Ovary (tissue), 7 donors: ENCODE measurements at regions not wholly inside any gene's neighbourhood (a gene's known extent, or its start where the extent isn't known, plus 50 kb on each side); places are given as distances from the start of the nearest gene placed in this dataset.

Experiments
- DNase-seq, 5 donors: peaks; one replicate each; pipeline ENCODE4 v3.0.0-alpha.2; 2019 to 2020
- H3K27ac ChIP-seq, 2 donors: fragments of 200-600 bp; one replicate each; pipeline versions ENCODE4 v1.5.1 to v1.8.0; 2019 to 2022
- H3K27me3 ChIP-seq: fragments of 200-600 bp; one replicate; pipeline ENCODE4 v1.8.0; 2022
- H3K36me3 ChIP-seq: fragments of 200-600 bp; sonication (generic); one replicate; pipeline ENCODE4 v1.5.1; 2019
- H3K4me1 ChIP-seq: one replicate; pipeline ENCODE4 v1.8.1; 2013; ENCODE audit warnings: mild to moderate bottlenecking, moderate library complexity; ENCODE audit not compliant: insufficient read depth
- H3K4me3 ChIP-seq: fragments of 200-600 bp; sonication (generic); one replicate; pipeline ENCODE4 v1.5.1; 2017
- H3K9me3 ChIP-seq, 2 donors: fragments of 200-600 bp in 1 of 2; sonication (generic) in 1 of 2; one replicate each; pipeline versions ENCODE4 v1.5.1 to v1.8.1; 2013 to 2019; ENCODE audit warnings: mild to moderate bottlenecking in 1 of 2, moderate library complexity in 1 of 2
- EP300 ChIP-seq: sonication (generic); formaldehyde crosslinking; IDR thresholded peaks from one replicate; pipeline ENCODE4 v1.6.1; 2017; ENCODE audit warnings: antibody characterized with exemption
- POLR2A ChIP-seq: fragments of 450-650 bp; IDR thresholded peaks from one replicate; pipeline ENCODE4 v1.6.1; 2017; ENCODE audit warnings: antibody characterized with exemption, mild to moderate bottlenecking, moderate library complexity
- WGBS, 3 donors: extraction: QIAGEN DNeasy Blood & Tissue Kit in 1 of 3; methylation state at CpG; one replicate each; pipeline versions ENCODE4 v1.1.5 to v1.1.7; 2013 to 2017; 5-methylcytosine and 5-hydroxymethylcytosine counted together
- intact Hi-C, 4 donors: fragments of 100-400 bp; cut with DNase I; formaldehyde crosslinking; loops; one replicate each; pipeline versions ENCODE4 v1.11.0 to v1.15.1; 2022 to 2023
- TF ChIP-seq, protein P1 (sequence below), 3 donors: fragments of 450-650 bp in 2 of 3; fragments of 200-600 bp in 1 of 3; IDR thresholded peaks; one replicate each; pipeline versions ENCODE4 v1.5.1 to v1.8.0; 2016 to 2022; ENCODE audit warnings: antibody characterized with exemption in 3 of 3, mild to moderate bottlenecking in 1 of 3
- donor health status: DM: no; HTN: no; CAD: no; lungs with moderate emphysema.
- donor health status: DM: no; HTN: no; CAD: no.
- donor health status: Bipolar disorder and iron deficiency.
- donor health status: DM: no; HTN: no; CAD: no.
- donor health status: DM: yes; HTN: yes; CAD: no.

DNA sequence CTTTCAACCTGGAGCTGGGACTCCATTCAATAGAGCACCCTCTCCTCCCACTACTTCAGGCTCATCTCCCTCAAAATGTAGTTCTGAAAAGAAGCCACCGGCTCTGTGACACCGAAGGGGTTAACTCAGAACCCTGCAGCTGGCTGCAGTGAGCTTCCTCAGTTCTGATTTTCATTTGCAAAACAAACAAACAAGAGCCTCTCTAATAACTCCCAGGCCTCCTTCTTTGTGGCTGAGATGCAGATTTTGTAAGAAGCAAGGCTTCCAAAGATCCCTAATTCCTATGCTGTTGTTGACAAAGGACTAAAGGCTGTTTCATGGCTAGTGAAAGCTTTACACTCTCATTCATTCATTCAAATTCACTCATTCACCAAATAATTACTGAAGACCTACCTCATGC lies 333.4 kb upstream of the TBX3 start:
- TF ChIP-seq POLR2A (no peak), EP300 (no peak)
- TF ChIP-seq, protein P1, sequence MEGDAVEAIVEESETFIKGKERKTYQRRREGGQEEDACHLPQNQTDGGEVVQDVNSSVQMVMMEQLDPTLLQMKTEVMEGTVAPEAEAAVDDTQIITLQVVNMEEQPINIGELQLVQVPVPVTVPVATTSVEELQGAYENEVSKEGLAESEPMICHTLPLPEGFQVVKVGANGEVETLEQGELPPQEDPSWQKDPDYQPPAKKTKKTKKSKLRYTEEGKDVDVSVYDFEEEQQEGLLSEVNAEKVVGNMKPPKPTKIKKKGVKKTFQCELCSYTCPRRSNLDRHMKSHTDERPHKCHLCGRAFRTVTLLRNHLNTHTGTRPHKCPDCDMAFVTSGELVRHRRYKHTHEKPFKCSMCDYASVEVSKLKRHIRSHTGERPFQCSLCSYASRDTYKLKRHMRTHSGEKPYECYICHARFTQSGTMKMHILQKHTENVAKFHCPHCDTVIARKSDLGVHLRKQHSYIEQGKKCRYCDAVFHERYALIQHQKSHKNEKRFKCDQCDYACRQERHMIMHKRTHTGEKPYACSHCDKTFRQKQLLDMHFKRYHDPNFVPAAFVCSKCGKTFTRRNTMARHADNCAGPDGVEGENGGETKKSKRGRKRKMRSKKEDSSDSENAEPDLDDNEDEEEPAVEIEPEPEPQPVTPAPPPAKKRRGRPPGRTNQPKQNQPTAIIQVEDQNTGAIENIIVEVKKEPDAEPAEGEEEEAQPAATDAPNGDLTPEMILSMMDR (IDR thresholded peaks at IDR 0.05), result no peak
- Histone ChIP-seq H3K4me1 (peaks cover 7% of the 10 kb centered on the region), H3K36me3 (no peaks in the 10 kb centered on the region), H3K9me3 (no peaks in the 10 kb centered on the region), H3K27ac (no peak overlapping the region), H3K27me3 (no peaks in the 10 kb centered on the region), H3K4me3 (no peak overlapping the region)
- no peak for DNase-seq
- intact Hi-C loops, result no loop called here
- WGBS, 3 donors, result 77 to 79% (median 77%) methylated on average over 2 of the region's 2 CpGs

DNA sequence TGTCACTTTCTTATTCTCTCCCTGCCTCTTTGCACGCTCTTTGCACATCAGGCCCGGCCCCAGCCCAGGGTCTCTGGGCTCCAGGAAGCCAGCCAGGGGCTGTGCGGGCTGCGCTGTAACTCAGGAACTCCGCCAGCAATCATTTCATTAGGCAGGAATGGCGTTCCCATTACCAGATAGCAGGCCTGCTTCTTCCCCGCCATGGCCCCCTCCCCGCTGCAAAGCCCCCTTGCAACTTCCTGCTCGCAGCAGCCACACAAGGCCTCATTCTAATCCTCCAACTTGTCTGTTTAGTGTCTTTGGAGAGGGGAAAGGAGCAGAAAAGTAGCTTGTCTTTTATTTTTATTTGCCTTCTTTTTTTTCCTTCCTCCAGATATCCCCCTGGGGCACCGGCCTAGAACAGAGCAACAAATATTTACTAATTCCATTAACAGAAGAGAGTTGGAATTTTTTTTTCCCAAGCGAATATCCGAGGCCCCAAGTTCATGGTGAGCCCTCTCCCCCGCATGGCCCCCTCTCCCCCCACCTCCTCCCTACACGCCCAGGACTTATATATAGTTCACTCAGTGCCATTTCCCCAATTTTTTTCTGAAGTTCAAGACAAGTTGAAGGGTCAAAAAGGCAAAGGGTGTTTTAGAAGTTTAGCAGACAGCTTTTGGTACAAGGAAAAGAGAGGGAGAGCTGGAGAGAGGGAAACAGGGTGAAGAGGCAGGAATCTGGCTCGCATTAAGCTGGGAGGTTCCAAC lies 329.4 kb upstream of the TBX3 start:
- DNase-seq, result peak; percentile 19 to 66 (median 29)
- H3K9me3 ChIP-seq, result no peaks in the 10 kb centered on the region
- intact Hi-C loops, result no loop called here
- no peaks in the 10 kb centered on the region for H3K36me3 ChIP-seq
- TF ChIP-seq, protein P1 (IDR thresholded peaks at IDR 0.05), result no peak
- no peak for TF ChIP-seq POLR2A
- no peak for TF ChIP-seq EP300
- no peak overlapping the region for H3K4me3 ChIP-seq
- H3K27me3 ChIP-seq, result no peaks in the 10 kb centered on the region
- H3K4me1 ChIP-seq, result peaks cover 7% of the 10 kb centered on the region
- WGBS, 3 donors, result 15 to 25% (median 24%) methylated on average over 15 of the region's 15 CpGs
- no peak overlapping the region for H3K27ac ChIP-seq

DNA sequence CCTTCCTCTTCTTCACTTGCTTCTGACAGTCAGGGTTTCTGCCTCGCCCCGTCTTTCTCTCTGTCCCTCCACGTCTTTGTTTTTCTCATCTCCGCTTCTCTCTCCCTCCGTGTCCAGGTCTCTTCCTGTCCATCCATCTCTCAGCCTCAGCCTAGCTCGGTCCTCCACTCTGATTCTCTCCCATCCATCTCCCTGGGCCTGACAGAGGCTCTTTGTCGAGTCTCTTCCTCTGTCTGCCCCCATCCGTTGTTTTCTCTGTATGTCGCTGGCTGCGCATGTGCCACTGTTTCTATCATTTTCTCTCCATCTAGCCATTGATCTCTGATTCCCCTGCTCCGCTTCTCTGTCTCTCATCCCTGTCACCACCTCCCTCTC lies 328.9 kb upstream of the TBX3 start:
- H3K36me3 ChIP-seq, result no peaks in the 10 kb centered on the region
- DNase-seq, result no peak
- peaks cover 7% of the 10 kb centered on the region for H3K4me1 ChIP-seq
- TF ChIP-seq, protein P1 (IDR thresholded peaks at IDR 0.05), result no peak
- TF ChIP-seq EP300, result no peak
- no peak for TF ChIP-seq POLR2A
- intact Hi-C loops, result no loop called here
- H3K9me3 ChIP-seq, result no peaks in the 10 kb centered on the region
- no peaks in the 10 kb centered on the region for H3K27me3 ChIP-seq
- 69 to 71% (median 70%) methylated on average over 11 of the region's 11 CpGs for WGBS, 3 donors
- no peak overlapping the region for H3K4me3 ChIP-seq
- H3K27ac ChIP-seq, result no peak overlapping the region

DNA sequence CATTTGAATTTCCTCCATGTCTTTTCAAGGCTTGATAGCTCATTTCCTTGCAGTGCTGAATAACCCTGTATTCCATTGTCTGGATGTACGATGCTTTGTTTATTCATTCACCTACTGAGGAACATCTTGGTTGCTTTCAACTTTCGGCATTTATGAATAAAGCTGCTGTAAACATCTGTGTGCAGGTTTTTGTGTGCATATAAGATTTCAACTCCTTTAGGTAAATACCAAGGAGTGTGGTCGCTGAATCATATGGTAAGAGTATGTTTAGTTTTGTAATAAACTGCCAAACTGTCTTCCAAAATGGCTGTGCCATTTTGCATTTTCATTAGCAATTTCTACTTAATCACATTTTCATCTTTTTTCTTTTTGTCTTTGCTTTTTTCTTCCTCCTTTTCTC lies 327.7 kb upstream of the TBX3 start:
- Histone ChIP-seq H3K9me3 (no peaks in the 10 kb centered on the region), H3K4me1 (peaks cover 7% of the 10 kb centered on the region), H3K36me3 (no peaks in the 10 kb centered on the region), H3K27ac (no peak overlapping the region), H3K4me3 (no peak overlapping the region), H3K27me3 (no peaks in the 10 kb centered on the region)
- 84 to 91% (median 89%) methylated on average over 3 of the region's 3 CpGs for WGBS, 3 donors
- intact Hi-C loops, result no loop called here
- DNase-seq, result no peak
- TF ChIP-seq POLR2A, result no peak
- TF ChIP-seq, protein P1 (IDR thresholded peaks at IDR 0.05), result no peak
- TF ChIP-seq EP300, result no peak
